Mammary epithelial cell (primary cell): ENCODE measurements at regions not wholly inside any gene's neighbourhood (a gene's known extent, or its start where the extent isn't known, plus 50 kb on each side); places are given as distances from the start of the nearest gene placed in this dataset.

Experiments used
- EZH2 ChIP-seq: IDR thresholded peaks from 2 replicates; pipeline ENCODE4 v1.6.1; 2012; ENCODE audit warnings: low read length, inconsistent platforms, borderline replicate concordance
- TF ChIP-seq, protein P1 (sequence below), 2 donors: IDR thresholded peaks in 1 of 2; conservative IDR thresholded peaks in 1 of 2; 2 replicates each; pipeline ENCODE4 v1.5.1; 2011 to 2012; ENCODE audit warnings: inconsistent platforms in 2 of 2, low read length in 2 of 2, mild to moderate bottlenecking in 2 of 2, control low read depth in 1 of 2, low read depth in 1 of 2; ENCODE audit not compliant: insufficient read depth in 1 of 2; ENCODE audit errors: extremely low read depth in 1 of 2

GRCh38 chr3:56955492-56956111 lies 104.9 kb upstream of the SPATA12 start:
- TF ChIP-seq, protein P1, sequence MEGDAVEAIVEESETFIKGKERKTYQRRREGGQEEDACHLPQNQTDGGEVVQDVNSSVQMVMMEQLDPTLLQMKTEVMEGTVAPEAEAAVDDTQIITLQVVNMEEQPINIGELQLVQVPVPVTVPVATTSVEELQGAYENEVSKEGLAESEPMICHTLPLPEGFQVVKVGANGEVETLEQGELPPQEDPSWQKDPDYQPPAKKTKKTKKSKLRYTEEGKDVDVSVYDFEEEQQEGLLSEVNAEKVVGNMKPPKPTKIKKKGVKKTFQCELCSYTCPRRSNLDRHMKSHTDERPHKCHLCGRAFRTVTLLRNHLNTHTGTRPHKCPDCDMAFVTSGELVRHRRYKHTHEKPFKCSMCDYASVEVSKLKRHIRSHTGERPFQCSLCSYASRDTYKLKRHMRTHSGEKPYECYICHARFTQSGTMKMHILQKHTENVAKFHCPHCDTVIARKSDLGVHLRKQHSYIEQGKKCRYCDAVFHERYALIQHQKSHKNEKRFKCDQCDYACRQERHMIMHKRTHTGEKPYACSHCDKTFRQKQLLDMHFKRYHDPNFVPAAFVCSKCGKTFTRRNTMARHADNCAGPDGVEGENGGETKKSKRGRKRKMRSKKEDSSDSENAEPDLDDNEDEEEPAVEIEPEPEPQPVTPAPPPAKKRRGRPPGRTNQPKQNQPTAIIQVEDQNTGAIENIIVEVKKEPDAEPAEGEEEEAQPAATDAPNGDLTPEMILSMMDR (conservative IDR thresholded peaks at IDR 0.05 in 1 of 2, IDR thresholded peaks at IDR 0.05 in 1 of 2; ENCODE audit: extremely low read depth in 1 of 2, insufficient read depth in 1 of 2, low read depth in 1 of 2, low read length in 2 of 2) = no peak
- no peak for TF ChIP-seq EZH2
